ENCODE measurements at regions not wholly inside any gene's neighbourhood (a gene's known extent, or its start where the extent isn't known, plus 50 kb on each side); places are given as distances from the start of the nearest gene placed in this dataset.
"Not testable (repeated sequence)": the region's sequence is repeated elsewhere in the genome, so short reads cannot be mapped to it uniquely, and the experiment has no call there.

DNA sequence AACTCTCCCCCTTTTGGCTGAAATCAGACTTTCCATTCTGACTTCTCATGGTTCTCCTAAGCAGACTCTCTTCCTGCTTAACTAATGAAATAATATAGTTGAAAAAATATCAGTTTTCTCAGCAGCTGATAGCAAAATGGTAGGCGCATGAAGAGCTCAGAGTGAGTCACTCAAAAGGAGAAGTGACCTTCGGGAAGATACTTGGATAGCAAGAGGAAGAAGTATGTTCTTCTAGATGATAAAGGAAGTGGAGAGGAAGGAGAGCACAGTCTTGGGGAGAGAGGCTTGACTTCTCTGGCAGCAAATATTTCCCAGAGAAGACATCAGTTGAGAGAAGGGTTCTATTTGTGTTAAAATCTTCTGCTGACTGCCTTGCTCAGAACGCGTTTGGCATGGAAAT is 101.5 kb downstream of the TAF11L14 start:
- no peaks in the 10 kb centered on the region for H3K27me3 ChIP-seq (ENCODE audit: insufficient read depth, low read length)
- no peaks in the 10 kb centered on the region for H3K4me1 ChIP-seq (ENCODE audit: insufficient read depth, low read length)
- H3K4me3 ChIP-seq (ENCODE audit: low read length) = no peak overlapping the region
- no peaks in the 10 kb centered on the region for H3K9me3 ChIP-seq (ENCODE audit: low read depth, low read length)

DNA sequence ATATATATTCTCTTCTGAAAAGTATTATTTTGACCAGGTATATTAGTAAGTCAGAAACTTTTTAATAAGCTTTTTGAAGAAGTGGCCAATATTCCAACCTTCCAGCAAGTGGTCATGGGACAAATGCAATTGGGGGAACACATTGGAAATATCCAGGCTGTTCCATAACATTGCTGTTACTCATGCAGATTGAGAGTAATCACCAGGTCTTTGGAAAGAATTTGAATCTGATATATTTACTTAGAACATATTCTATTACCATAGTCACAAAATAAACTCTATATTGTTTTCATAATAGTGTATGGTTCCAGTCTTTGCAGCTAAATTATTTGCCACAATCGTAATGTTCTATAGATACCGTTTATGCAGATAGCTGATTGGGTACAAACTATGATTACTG is 102.8 kb downstream of the TAF11L14 start:
- Histone ChIP-seq H3K27me3 (ENCODE audit: insufficient read depth, low read length) (no peaks in the 10 kb centered on the region), H3K4me3 (ENCODE audit: low read length) (no peak overlapping the region)

DNA sequence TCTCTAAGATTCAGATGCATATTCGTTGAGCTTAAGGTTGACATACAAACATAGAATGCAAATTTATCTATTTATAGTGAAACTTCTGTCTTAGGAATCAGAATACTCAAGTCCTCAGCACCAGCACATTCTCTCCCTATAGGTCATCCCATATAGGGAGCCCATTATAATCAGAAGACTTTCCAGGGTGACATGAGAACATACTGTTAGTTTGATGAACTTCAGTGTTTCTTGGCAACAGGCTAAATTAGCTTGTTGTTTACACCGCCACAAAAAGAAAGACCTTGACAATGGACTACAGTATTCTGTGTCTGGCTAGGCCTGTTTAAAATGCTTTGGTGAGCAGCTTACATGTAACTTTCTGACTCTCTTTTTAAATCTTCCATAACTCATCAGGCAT is 104.2 kb downstream of the TAF11L14 start:
- no peaks in the 10 kb centered on the region for H3K4me1 ChIP-seq (ENCODE audit: insufficient read depth, low read length)
- no peak overlapping the region for H3K4me3 ChIP-seq (ENCODE audit: low read length)
- H3K9me3 ChIP-seq (ENCODE audit: low read depth, low read length) = no peaks in the 10 kb centered on the region
- no peaks in the 10 kb centered on the region for H3K27me3 ChIP-seq (ENCODE audit: insufficient read depth, low read length)

More for the DNA sequence above, 102.8 kb downstream of the TAF11L14 start:
- Histone ChIP-seq H3K9me3 (ENCODE audit: low read depth, low read length) (no peaks in the 10 kb centered on the region), H3K4me1 (ENCODE audit: insufficient read depth, low read length) (no peaks in the 10 kb centered on the region)

DNA sequence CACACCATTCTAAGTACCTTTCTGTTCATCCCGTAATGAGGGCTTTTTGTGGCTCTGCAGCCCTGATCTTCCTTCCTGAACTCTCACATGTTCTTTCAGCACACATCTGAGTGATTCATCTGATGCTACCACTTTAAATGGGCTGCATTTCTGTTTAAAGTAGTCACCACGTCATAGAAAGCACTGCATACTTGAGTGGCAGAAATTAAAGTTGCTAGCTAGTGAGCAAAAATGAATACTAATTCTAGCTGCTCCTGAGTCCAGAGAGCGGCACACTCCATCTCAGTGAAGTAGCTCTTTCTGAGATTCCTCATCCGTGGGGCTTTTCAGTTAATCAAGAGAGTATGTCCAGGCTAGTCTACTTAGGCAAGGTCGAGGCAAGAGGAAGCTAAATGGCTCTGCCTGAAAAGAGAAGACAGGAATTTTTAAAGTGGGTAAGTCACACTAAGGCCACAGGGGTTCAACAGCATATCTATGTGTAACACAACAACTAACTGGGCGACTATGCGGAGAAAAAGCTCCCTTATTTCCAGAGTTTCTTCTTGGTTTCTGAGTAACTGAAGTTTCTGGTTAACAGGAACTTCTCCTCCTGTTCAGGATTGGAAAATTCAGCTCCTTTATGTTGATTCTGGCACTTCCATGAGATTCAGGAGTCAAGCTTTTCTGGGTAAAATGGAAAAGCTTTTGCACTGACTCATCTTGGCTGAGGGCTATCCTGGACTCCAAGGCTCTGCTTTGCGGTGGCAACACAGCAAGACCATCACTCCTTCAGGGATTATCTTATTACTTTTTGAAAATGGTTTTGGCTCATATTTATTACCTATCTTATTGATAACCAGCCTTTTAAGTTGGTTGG is 109.5 kb downstream of the TAF11L14 start:
- Histone ChIP-seq H3K27me3 (ENCODE audit: insufficient read depth, low read length) (no peaks in the 10 kb centered on the region), H3K9me3 (ENCODE audit: low read depth, low read length) (no peaks in the 10 kb centered on the region), H3K4me1 (ENCODE audit: insufficient read depth, low read length) (peaks cover 9% of the 10 kb centered on the region), H3K4me3 (ENCODE audit: low read length) (no peak overlapping the region)

DNA sequence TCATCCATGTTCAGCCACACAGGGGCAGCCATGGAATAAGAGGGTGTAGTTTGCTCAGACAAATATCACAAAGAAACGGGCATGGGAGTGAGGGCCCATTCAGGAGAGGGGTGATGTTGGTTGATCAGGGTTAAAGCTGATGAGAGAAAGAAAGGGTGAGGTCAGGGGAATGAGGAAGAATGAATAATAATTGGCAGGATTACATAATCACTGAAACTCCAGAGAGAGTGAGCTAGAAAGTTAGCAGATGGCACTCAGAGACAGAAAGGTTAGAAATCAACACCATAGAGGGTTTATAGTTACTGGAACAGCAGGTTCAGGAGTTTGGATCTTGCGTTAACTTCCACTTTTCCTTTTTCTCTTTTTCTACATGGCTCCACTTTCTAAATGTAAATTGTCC is 113.9 kb downstream of the TAF11L14 start:
- no peaks in the 10 kb centered on the region for H3K27me3 ChIP-seq (ENCODE audit: insufficient read depth, low read length)
- no peaks in the 10 kb centered on the region for H3K9me3 ChIP-seq (ENCODE audit: low read depth, low read length)
- H3K4me3 ChIP-seq (ENCODE audit: low read length) = no peak overlapping the region
- peaks cover 11% of the 10 kb centered on the region for H3K4me1 ChIP-seq (ENCODE audit: insufficient read depth, low read length)

DNA sequence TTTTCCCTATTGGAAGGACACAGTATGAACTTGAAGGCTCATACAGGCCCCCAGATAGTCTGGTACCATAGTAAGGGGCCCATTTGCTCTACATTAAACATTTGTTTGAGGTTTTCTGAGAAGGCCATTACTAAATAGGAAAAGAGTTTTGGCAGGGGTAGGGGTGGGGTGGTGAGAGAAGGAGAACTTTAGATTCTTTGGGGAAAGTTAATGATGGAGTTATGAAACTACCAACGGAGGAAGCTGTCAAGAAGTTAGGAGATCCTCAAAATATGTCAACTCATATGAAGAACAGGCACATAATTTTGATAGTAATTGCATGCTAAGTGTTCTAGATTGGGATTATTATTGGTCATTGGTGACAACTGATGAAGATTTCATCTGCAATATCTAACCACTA is 114.7 kb downstream of the TAF11L14 start:
- Histone ChIP-seq H3K27me3 (ENCODE audit: insufficient read depth, low read length) (no peaks in the 10 kb centered on the region), H3K4me1 (ENCODE audit: insufficient read depth, low read length) (peaks cover 11% of the 10 kb centered on the region), H3K4me3 (ENCODE audit: low read length) (no peak overlapping the region), H3K9me3 (ENCODE audit: low read depth, low read length) (no peaks in the 10 kb centered on the region)

DNA sequence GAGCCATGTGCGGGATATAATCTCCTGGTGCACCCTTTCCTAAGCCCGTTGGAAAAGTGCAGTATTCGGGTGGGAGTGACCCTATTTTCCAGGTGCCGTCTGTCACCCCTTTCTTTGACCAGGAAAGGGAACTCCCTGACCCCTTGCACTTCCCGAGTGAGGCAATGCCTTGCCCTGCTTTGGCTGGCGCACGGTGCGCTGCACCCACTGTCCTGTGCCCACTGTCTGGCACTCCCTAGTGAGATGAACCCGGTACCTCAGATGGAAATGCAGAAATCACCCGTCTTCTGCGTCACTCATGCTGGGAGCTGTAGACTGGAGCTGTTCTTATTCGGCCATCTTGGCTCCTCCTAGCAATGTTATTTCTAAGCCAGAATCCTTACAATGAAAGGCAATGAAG is 121.1 kb downstream of the TAF11L14 start:
- H3K4me1 ChIP-seq (ENCODE audit: insufficient read depth, low read length); H3K27me3 ChIP-seq (ENCODE audit: insufficient read depth, low read length): not testable (repeated sequence)

DNA sequence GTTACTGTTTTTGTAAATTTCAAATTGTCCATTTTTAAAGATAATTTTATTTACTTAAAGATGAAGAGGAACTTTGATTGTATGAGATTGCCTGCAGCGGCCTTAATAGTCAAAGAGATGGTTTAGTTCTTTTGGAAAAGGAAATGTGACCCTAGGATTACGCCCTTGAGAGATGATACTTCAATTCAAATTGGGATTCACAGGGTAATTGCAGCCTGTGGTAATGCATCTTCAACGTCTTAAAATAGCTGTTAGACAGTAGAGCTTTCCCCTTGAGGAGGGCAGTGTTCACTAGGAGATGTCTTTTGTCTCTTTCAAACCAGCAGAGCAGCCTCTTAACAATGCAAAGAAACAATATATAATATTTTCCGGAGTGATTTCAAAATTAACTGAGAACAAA is 127.1 kb downstream of the TAF11L14 start:
- H3K9me3 ChIP-seq (ENCODE audit: low read depth, low read length) = no peaks in the 10 kb centered on the region
- H3K27me3 ChIP-seq (ENCODE audit: insufficient read depth, low read length) = no peaks in the 10 kb centered on the region
- H3K4me3 ChIP-seq (ENCODE audit: low read length) = no peak overlapping the region
- no peaks in the 10 kb centered on the region for H3K4me1 ChIP-seq (ENCODE audit: insufficient read depth, low read length)

More for the DNA sequence above, 121.1 kb downstream of the TAF11L14 start:
- H3K9me3 ChIP-seq (ENCODE audit: low read depth, low read length); H3K4me3 ChIP-seq (ENCODE audit: low read length): not testable (repeated sequence)

DNA sequence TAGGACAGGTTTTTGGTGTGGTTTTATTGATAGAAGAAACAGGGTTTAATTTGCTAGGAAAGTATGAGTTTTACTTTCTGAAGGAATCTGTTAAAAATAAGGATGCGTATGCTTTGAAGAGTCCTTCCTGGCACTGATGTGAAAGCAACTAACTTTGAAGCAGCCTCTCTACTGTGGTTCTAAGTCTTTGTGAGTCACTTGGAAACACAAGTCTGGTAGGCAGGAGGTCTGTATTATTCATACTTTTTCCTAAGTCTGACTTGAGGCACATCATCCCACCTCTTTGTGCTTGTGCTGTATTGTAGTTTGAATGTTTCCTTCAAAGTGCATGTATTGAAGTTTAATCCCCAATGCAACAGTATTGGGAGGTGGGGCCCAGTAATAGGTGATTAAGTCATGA is 129.0 kb downstream of the TAF11L14 start:
- Histone ChIP-seq H3K4me3 (ENCODE audit: low read length) (no peak overlapping the region), H3K9me3 (ENCODE audit: low read depth, low read length) (no peaks in the 10 kb centered on the region), H3K4me1 (ENCODE audit: insufficient read depth, low read length) (no peaks in the 10 kb centered on the region), H3K27me3 (ENCODE audit: insufficient read depth, low read length) (no peaks in the 10 kb centered on the region)

DNA sequence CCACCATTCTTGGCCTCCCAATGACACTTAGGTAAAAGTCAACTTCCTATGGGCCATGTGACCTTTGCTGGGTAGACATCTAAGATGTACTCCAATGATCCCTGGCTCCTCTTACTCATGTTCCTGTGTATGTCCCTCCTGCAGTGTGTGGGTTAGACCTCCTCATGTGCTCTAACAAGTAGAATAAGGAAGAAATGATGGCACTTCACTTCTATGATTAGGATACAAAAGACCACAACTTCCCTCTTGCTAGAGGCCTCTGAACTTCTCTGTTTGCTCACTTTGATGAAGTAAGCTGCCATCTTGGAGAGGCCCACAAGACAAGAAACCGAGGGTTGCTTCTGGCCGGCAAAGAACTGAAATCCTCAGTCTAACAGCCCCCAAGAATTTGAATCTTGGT is 131.8 kb downstream of the TAF11L14 start:
- H3K4me3 ChIP-seq (ENCODE audit: low read length) = no peak overlapping the region
- H3K9me3 ChIP-seq (ENCODE audit: low read depth, low read length) = no peaks in the 10 kb centered on the region
- no peaks in the 10 kb centered on the region for H3K27me3 ChIP-seq (ENCODE audit: insufficient read depth, low read length)
- no peaks in the 10 kb centered on the region for H3K4me1 ChIP-seq (ENCODE audit: insufficient read depth, low read length)

DNA sequence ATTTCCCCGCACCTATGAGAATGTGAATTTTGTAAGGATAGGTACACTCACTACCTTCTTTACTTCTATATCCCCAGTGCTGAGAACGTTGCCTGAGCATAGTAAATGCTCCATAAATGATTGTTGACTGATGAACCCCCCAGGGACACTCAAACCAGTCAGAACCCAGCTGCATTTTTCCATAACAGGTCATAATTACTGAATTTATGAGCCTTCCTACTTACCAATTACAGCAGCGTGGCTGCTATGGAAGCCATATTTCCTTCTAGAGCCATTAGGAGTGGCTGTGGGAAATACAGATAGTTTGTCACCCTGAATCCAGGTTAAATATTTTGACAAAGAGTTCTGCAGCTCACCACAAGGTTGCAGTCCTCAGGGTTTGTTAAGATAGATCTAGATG is 135.0 kb downstream of the TAF11L14 start:
- Histone ChIP-seq H3K9me3 (ENCODE audit: low read depth, low read length) (no peaks in the 10 kb centered on the region), H3K27me3 (ENCODE audit: insufficient read depth, low read length) (no peaks in the 10 kb centered on the region), H3K4me1 (ENCODE audit: insufficient read depth, low read length) (no peaks in the 10 kb centered on the region), H3K4me3 (ENCODE audit: low read length) (no peak overlapping the region)

DNA sequence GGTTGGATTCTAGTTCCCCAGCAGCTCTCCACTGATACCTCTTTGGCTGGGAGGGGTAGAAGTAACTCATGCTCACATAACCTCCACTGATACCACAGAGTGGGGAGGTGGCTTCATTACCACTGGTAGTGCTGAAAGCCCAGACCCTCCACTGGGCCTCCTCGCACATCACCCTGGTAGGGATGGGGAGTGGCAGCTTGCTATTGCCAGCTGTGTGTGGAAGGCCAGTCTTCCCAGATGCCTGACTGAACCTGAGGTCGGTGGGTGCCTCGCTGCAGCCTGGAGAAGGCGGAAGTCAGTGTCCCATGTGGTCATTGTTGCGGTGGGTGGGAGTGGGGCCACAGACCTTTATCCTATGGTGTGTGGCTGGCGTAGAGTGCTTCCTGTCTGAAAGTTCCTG is 138.0 kb downstream of the TAF11L14 start:
- Histone ChIP-seq H3K27me3 (ENCODE audit: insufficient read depth, low read length) (no peaks in the 10 kb centered on the region), H3K4me1 (ENCODE audit: insufficient read depth, low read length) (no peaks in the 10 kb centered on the region), H3K4me3 (ENCODE audit: low read length) (no peak overlapping the region), H3K9me3 (ENCODE audit: low read depth, low read length) (no peaks in the 10 kb centered on the region)

DNA sequence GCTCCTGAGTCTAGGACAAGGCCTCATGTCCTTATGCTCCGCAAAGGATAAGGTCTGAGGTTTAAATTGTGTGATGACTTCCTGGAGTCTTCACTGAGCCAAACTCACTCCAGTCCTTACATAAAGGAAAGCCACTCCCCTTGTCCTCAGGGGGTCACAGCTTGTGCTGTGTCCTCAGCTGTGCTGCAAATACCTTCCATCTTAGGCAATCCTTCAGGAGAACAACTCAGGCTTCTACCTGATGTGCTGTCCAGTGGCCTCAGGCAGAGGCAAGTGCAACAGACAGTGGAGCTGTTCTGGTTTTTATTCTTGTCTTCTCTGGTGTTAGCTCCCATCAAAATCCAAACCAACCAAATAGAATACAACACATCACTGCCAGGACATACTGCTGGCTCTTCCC is 151.5 kb downstream of the TAF11L14 start:
- no peaks in the 10 kb centered on the region for H3K4me1 ChIP-seq (ENCODE audit: insufficient read depth, low read length)
- H3K4me3 ChIP-seq (ENCODE audit: low read length) = no peak overlapping the region
- H3K27me3 ChIP-seq (ENCODE audit: insufficient read depth, low read length) = no peaks in the 10 kb centered on the region
- no peaks in the 10 kb centered on the region for H3K9me3 ChIP-seq (ENCODE audit: low read depth, low read length)

DNA sequence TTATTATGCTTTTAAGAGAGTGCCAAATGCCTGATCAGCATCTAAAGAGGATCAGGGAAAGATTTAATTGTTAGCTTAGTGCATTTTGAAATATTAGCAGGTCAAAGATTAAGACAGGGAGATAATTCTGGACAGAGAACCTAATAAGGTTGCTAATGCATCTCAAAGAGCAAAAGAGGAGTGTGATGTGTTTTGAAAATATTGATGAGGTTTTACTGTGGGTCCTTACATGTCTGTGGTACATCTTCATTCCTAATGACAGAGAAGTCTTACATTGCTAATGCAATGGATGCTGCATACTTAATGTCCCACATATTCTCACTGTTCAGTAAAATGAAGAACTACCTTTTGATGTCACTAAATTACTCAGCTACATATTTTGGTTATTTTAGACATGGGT is 154.1 kb downstream of the TAF11L14 start:
- H3K9me3 ChIP-seq (ENCODE audit: low read depth, low read length) = no peaks in the 10 kb centered on the region
- H3K4me1 ChIP-seq (ENCODE audit: insufficient read depth, low read length) = no peaks in the 10 kb centered on the region
- H3K4me3 ChIP-seq (ENCODE audit: low read length) = no peak overlapping the region
- no peaks in the 10 kb centered on the region for H3K27me3 ChIP-seq (ENCODE audit: insufficient read depth, low read length)

DNA sequence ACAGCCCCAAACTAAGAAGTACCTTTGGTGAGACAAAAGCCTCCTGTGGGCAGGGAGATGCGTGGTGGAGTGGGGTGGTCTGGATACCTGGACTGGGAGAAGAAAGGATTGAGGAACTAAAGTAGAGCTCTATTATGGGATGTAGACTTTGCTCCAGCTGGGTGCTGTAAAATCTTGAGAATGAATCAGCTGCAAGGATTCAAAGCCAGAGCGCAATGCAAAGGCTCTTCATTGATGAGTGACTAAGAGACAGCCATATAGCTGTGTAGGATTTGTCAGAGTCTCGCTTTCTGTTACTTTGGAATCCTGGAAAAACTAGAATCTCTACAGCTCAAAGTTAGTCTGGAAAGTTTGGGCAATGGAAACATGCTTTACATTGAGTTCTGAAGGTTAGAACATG is 159.9 kb downstream of the TAF11L14 start:
- H3K27me3 ChIP-seq (ENCODE audit: insufficient read depth, low read length) = no peaks in the 10 kb centered on the region
- peaks cover 4% of the 10 kb centered on the region for H3K4me1 ChIP-seq (ENCODE audit: insufficient read depth, low read length)
- no peak overlapping the region for H3K4me3 ChIP-seq (ENCODE audit: low read length)
- no peaks in the 10 kb centered on the region for H3K9me3 ChIP-seq (ENCODE audit: low read depth, low read length)

DNA sequence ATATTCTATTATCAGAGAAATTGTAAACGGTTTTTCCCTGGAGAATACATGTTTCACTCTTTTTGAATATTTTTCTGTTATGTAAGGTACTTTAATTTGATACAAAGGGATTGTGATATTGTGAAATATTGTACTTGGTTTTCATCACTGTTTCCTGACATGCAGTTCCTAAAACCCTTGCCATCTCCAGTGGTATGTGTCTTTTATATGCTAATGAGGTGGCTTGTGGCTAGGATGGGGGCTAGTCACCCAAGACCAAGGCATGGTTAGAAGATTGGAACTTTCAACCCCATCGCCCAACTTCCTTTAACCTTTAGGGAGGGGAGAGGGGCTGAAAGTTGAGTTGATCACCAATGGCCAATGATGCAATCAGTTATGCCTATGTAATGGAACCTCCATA is 160.6 kb downstream of the TAF11L14 start:
- Histone ChIP-seq H3K9me3 (ENCODE audit: low read depth, low read length) (no peaks in the 10 kb centered on the region), H3K27me3 (ENCODE audit: insufficient read depth, low read length) (no peaks in the 10 kb centered on the region), H3K4me1 (ENCODE audit: insufficient read depth, low read length) (peaks cover 4% of the 10 kb centered on the region), H3K4me3 (ENCODE audit: low read length) (no peak overlapping the region)
